Uterus (tissue), 3 donors: ENCODE measurements at regions not wholly inside any gene's neighbourhood (a gene's known extent, or its start where the extent isn't known, plus 50 kb on each side); places are given as distances from the start of the nearest gene placed in this dataset.
"Not testable (repeated sequence)": the region's sequence is repeated elsewhere in the genome, so short reads cannot be mapped to it uniquely, and the experiment has no call there.

Experiments used
- DNase-seq, 2 donors: peaks; one replicate each; pipeline ENCODE4 v3.0.0-alpha.2; 2019 to 2020
- H3K27ac ChIP-seq, 2 donors: fragments of 200-600 bp; sonication (generic); 1 replicate in 1 of 2; 2 replicates in 1 of 2; pipeline ENCODE4 v1.5.1; 2016 to 2018
- H3K27me3 ChIP-seq, 2 donors: fragments of 200-600 bp; sonication (generic); one replicate each; pipeline ENCODE4 v1.5.1; 2018 to 2019; ENCODE audit warnings: control low read depth in 1 of 2
- H3K36me3 ChIP-seq, 2 donors: fragments of 200-600 bp; sonication (generic); one replicate each; pipeline ENCODE4 v1.5.1; 2019; ENCODE audit warnings: control low read depth in 1 of 2
- H3K4me1 ChIP-seq, 2 donors: fragments of 200-600 bp; sonication (generic); one replicate each; pipeline ENCODE4 v1.5.1; 2018 to 2019; ENCODE audit warnings: control low read depth in 1 of 2
- H3K4me3 ChIP-seq, 2 donors: fragments of 200-600 bp; sonication (generic); 1 replicate in 1 of 2; 2 replicates in 1 of 2; pipeline ENCODE4 v1.5.1; 2018 to 2019; ENCODE audit warnings: mild to moderate bottlenecking in 1 of 2
- H3K9me3 ChIP-seq, 2 donors: fragments of 200-600 bp; sonication (generic); one replicate each; pipeline ENCODE4 v1.5.1; 2019; ENCODE audit warnings: control low read depth in 1 of 2
- CTCF ChIP-seq, 4 experiments: fragments of 200-600 bp in 2 of 4; fragments of 450-650 bp in 2 of 4; sonication (generic) in 2 of 4; IDR thresholded peaks; one replicate each; pipeline ENCODE4 v1.5.1; 2016 to 2019; ENCODE audit warnings: antibody characterized with exemption in 4 of 4, mild to moderate bottlenecking in 2 of 4, moderate library complexity in 1 of 4
- POLR2A ChIP-seq, 2 donors: fragments of 450-650 bp; IDR thresholded peaks; one replicate each; pipeline ENCODE4 v1.6.1; 2016; ENCODE audit warnings: antibody characterized with exemption in 2 of 2, mild to moderate bottlenecking in 1 of 2, moderate library complexity in 1 of 2
- intact Hi-C: fragments of 100-400 bp; cut with DNase I; formaldehyde crosslinking; loops from one replicate; pipeline ENCODE4 v1.15.1; 2023; ENCODE audit warnings: low total_unique reads
- donor health status: DM: yes; HTN: yes; CAD: no.

GRCh38 chr4:30028826-30029225 lies 691.3 kb upstream of the PCDH7 start:
- intact Hi-C loops = no loop called here
- Histone ChIP-seq H3K4me3 (no peak overlapping the region), H3K4me1 (no peaks in the 10 kb centered on the region), H3K27me3 (no peaks in the 10 kb centered on the region), H3K9me3 (no peaks in the 10 kb centered on the region), H3K27ac (no peak overlapping the region), H3K36me3 (no peaks in the 10 kb centered on the region)
- DNase-seq = no peak
- no peak for TF ChIP-seq POLR2A (IDR thresholded peaks at IDR 0.05)
- no peak for TF ChIP-seq CTCF (IDR thresholded peaks at IDR 0.05)

- Histone ChIP-seq H3K27ac (no peak overlapping the region), H3K36me3 (no peaks in the 10 kb centered on the region), H3K27me3 (no peaks in the 10 kb centered on the region), H3K9me3 (no peaks in the 10 kb centered on the region), H3K4me3 (no peak overlapping the region), H3K4me1 (no peaks in the 10 kb centered on the region)
- TF ChIP-seq POLR2A (IDR thresholded peaks at IDR 0.05) (no peak), CTCF (IDR thresholded peaks at IDR 0.05) (no peak)
- DNase-seq = no peak
- intact Hi-C loops = no loop called here
These were observed 664.0 kb upstream of the PCDH7 start for GRCh38 chr4:30056016-30056766.

GRCh38 chr4:30068234-30068633 lies 651.9 kb upstream of the PCDH7 start:
- no peak overlapping the region for H3K27ac ChIP-seq
- H3K36me3 ChIP-seq = no peaks in the 10 kb centered on the region
- no peak overlapping the region for H3K4me3 ChIP-seq
- H3K9me3 ChIP-seq = no peaks in the 10 kb centered on the region
- intact Hi-C loops = no loop called here
- no peaks in the 10 kb centered on the region for H3K27me3 ChIP-seq
- TF ChIP-seq POLR2A (IDR thresholded peaks at IDR 0.05) (no peak), CTCF (IDR thresholded peaks at IDR 0.05) (no peak)
- H3K4me1 ChIP-seq = no peaks in the 10 kb centered on the region
- no peak for DNase-seq

- DNase-seq = no peak
- TF ChIP-seq CTCF (IDR thresholded peaks at IDR 0.05) (no peak), POLR2A (IDR thresholded peaks at IDR 0.05) (no peak)
These were observed 647.0 kb upstream of the PCDH7 start for GRCh38 chr4:30073011-30073710.

GRCh38 chr4:30092420-30093128 lies 627.6 kb upstream of the PCDH7 start:
- H3K27ac ChIP-seq, H3K27me3 ChIP-seq, DNase-seq, H3K36me3 ChIP-seq, H3K9me3 ChIP-seq, H3K4me3 ChIP-seq, H3K4me1 ChIP-seq, intact Hi-C loops: not testable (repeated sequence)

More at GRCh38 chr4:30073011-30073710, 647.0 kb upstream of the PCDH7 start:
- Histone ChIP-seq H3K27ac (no peak overlapping the region), H3K4me1 (no peaks in the 10 kb centered on the region), H3K4me3 (no peak overlapping the region), H3K9me3 (no peaks in the 10 kb centered on the region), H3K36me3 (no peaks in the 10 kb centered on the region), H3K27me3 (no peaks in the 10 kb centered on the region)
- intact Hi-C loops = no loop called here
